IMR-90 (cell line): ENCODE measurements at regions not wholly inside any gene's neighbourhood (a gene's known extent, or its start where the extent isn't known, plus 50 kb on each side); places are given as distances from the start of the nearest gene placed in this dataset.

Source experiments
- CEBPB ChIP-seq: IDR thresholded peaks from 2 replicates; pipeline ENCODE4 v1.6.1; 2012; ENCODE audit warnings: low read depth, low read length, improper control_type of control experiment
- TF ChIP-seq, protein P1 (sequence below): conservative IDR thresholded peaks from 2 replicates; pipeline ENCODE4 v1.5.1; 2012; ENCODE audit warnings: mild to moderate bottlenecking, low read depth, low read length, improper control_type of control experiment

DNA sequence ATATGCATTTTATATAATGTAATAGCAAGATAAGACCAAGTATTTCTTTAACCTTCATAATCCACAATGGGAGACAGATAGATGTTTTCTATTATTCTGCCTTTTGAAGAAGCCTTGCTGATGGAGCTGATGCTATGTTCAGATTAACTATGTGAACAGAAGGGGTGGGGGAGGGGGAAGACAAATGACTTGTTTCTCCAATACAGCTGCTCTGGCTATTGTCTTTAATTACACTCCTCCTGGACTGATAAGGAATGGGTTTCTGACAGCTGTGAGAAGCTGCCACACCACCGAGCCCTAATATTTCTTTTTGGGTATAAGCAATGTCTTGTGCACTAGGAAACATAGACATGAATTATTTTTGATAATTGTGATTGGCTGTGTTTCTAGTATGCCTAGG lies 62.0 kb downstream of the CAVIN4 start:
- no peak for TF ChIP-seq CEBPB
- TF ChIP-seq, protein P1, sequence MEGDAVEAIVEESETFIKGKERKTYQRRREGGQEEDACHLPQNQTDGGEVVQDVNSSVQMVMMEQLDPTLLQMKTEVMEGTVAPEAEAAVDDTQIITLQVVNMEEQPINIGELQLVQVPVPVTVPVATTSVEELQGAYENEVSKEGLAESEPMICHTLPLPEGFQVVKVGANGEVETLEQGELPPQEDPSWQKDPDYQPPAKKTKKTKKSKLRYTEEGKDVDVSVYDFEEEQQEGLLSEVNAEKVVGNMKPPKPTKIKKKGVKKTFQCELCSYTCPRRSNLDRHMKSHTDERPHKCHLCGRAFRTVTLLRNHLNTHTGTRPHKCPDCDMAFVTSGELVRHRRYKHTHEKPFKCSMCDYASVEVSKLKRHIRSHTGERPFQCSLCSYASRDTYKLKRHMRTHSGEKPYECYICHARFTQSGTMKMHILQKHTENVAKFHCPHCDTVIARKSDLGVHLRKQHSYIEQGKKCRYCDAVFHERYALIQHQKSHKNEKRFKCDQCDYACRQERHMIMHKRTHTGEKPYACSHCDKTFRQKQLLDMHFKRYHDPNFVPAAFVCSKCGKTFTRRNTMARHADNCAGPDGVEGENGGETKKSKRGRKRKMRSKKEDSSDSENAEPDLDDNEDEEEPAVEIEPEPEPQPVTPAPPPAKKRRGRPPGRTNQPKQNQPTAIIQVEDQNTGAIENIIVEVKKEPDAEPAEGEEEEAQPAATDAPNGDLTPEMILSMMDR: no peak
